T47D (cell line): ENCODE measurements at regions not wholly inside any gene's neighbourhood (a gene's known extent, or its start where the extent isn't known, plus 50 kb on each side); places are given as distances from the start of the nearest gene placed in this dataset.
A peak's percentile ranks its signal among the peaks of the same experiment; 100 is the strongest.

Experiments
- DNase-seq, 2 experiments: peaks; one replicate each; pipeline versions ENCODE4 v3.0.0 to v3.0.0-alpha.2; 2011 to 2012; ENCODE audit warnings: low read depth in 1 of 2, low spot score in 1 of 2
- JUND ChIP-seq: IDR thresholded peaks from 2 replicates; pipeline ENCODE4 v1.6.1; 2012; ENCODE audit warnings: low read depth
- in situ Hi-C: cut with HindIII; loops from 2 replicates; pipeline ENCODE4 v1.10.0; 2016; ENCODE audit warnings: low sequenced_read_pairs, low pct_unique_long_range_greater_than_20kb

GRCh38 chr18:65322895-65323294, 427.9 kb upstream of the CDH7 start:
- in situ Hi-C loops: no loop called here
- no peak for TF ChIP-seq JUND
- DNase-seq: no peak

GRCh38 chr18:65298422-65298821, 452.4 kb upstream of the CDH7 start:
- TF ChIP-seq JUND: no peak
- DNase-seq: no peak
- in situ Hi-C loops: no loop called here

- TF ChIP-seq JUND: no peak
- in situ Hi-C loops: no loop called here
- DNase-seq: no peak
Observed at GRCh38 chr18:65288908-65289307, 461.9 kb upstream of the CDH7 start.

- DNase-seq: no peak
- in situ Hi-C loops: no loop called here
- no peak for TF ChIP-seq JUND
Observed at GRCh38 chr18:65287652-65288051, 463.2 kb upstream of the CDH7 start.

GRCh38 chr18:65282096-65282495, 468.7 kb upstream of the CDH7 start:
- in situ Hi-C loops: no loop called here
- no peak for TF ChIP-seq JUND
- no peak for DNase-seq

GRCh38 chr18:65279668-65280305, 471.0 kb upstream of the CDH7 start:
- TF ChIP-seq JUND: no peak
- DNase-seq: no peak
- in situ Hi-C loops: no loop called here

- no peak for TF ChIP-seq JUND
Observed at GRCh38 chr18:65278939-65279667, 471.7 kb upstream of the CDH7 start.

GRCh38 chr18:65269375-65269774, 481.4 kb upstream of the CDH7 start:
- in situ Hi-C loops: no loop called here
- TF ChIP-seq JUND: no peak
- no peak for DNase-seq

More at GRCh38 chr18:65278939-65279667, 471.7 kb upstream of the CDH7 start:
- in situ Hi-C loops: no loop called here
- DNase-seq: no peak

GRCh38 chr18:65265761-65266160, 485.1 kb upstream of the CDH7 start:
- no peak for TF ChIP-seq JUND
- in situ Hi-C loops: no loop called here
- no peak for DNase-seq

GRCh38 chr18:65260030-65260429, 490.8 kb upstream of the CDH7 start:
- TF ChIP-seq JUND: no peak
- no peak for DNase-seq
- in situ Hi-C loops: no loop called here

GRCh38 chr18:65259403-65259802, 491.4 kb upstream of the CDH7 start:
- no peak for DNase-seq
- TF ChIP-seq JUND: no peak
- in situ Hi-C loops: no loop called here

GRCh38 chr18:65257149-65257548, 493.7 kb upstream of the CDH7 start:
- in situ Hi-C loops: no loop called here
- peak in 1 of 2 experiments; percentile 10 for DNase-seq
- TF ChIP-seq JUND: no peak

- DNase-seq: no peak
- in situ Hi-C loops: no loop called here
- no peak for TF ChIP-seq JUND
Observed at GRCh38 chr18:65255417-65255816, 495.4 kb upstream of the CDH7 start.
